Ovary (tissue), 3 donors: ENCODE measurements at regions not wholly inside any gene's neighbourhood (a gene's known extent, or its start where the extent isn't known, plus 50 kb on each side); places are given as distances from the start of the nearest gene placed in this dataset.

Experiments used
- POLR2A ChIP-seq: fragments of 450-650 bp; IDR thresholded peaks from one replicate; pipeline ENCODE4 v1.6.1; 2017; ENCODE audit warnings: antibody characterized with exemption, mild to moderate bottlenecking, moderate library complexity
- TF ChIP-seq, protein P1 (sequence below), 3 donors: fragments of 450-650 bp in 2 of 3; fragments of 200-600 bp in 1 of 3; IDR thresholded peaks; one replicate each; pipeline versions ENCODE4 v1.5.1 to v1.8.0; 2016 to 2022; ENCODE audit warnings: antibody characterized with exemption in 3 of 3, mild to moderate bottlenecking in 1 of 3
- donor health status: DM: no; HTN: no; CAD: no.

DNA sequence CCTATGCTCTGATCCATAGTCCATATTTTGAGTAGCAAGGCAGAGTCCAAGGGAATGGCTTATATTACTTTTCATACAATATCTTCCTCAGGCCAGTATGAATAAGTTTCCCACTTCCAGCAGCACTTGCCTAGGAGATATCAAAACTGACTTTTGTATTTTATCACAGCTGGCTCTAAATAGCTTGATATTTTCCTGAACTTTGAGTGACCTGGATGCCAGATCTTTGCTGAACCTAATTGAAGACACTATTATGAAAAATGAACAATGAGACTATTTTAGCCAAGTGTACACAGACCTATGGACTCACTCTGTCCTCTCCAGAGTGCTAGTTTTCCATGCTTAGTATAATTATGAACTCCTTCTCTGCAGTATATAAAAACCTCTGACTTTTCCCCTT, 475.6 kb upstream of the PTGER4 start:
- TF ChIP-seq, protein P1, sequence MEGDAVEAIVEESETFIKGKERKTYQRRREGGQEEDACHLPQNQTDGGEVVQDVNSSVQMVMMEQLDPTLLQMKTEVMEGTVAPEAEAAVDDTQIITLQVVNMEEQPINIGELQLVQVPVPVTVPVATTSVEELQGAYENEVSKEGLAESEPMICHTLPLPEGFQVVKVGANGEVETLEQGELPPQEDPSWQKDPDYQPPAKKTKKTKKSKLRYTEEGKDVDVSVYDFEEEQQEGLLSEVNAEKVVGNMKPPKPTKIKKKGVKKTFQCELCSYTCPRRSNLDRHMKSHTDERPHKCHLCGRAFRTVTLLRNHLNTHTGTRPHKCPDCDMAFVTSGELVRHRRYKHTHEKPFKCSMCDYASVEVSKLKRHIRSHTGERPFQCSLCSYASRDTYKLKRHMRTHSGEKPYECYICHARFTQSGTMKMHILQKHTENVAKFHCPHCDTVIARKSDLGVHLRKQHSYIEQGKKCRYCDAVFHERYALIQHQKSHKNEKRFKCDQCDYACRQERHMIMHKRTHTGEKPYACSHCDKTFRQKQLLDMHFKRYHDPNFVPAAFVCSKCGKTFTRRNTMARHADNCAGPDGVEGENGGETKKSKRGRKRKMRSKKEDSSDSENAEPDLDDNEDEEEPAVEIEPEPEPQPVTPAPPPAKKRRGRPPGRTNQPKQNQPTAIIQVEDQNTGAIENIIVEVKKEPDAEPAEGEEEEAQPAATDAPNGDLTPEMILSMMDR (IDR thresholded peaks at IDR 0.05): no peak
- TF ChIP-seq POLR2A: no peak
